WI38 (cell line): ENCODE measurements at regions not wholly inside any gene's neighbourhood (a gene's known extent, or its start where the extent isn't known, plus 50 kb on each side); places are given as distances from the start of the nearest gene placed in this dataset.

ENCODE experiments used
- H3K4me3 ChIP-seq: 2 replicates; pipeline ENCODE4 v1.5.1; 2011; ENCODE audit warnings: low read depth, mild to moderate bottlenecking, control low read depth, low read length
- TF ChIP-seq, protein P1 (sequence below): IDR thresholded peaks from 2 replicates; pipeline ENCODE4 v1.5.1; 2012; ENCODE audit warnings: low read depth, mild to moderate bottlenecking, control low read depth, low read length

- H3K4me3 ChIP-seq: no peak overlapping the region
- TF ChIP-seq, protein P1, sequence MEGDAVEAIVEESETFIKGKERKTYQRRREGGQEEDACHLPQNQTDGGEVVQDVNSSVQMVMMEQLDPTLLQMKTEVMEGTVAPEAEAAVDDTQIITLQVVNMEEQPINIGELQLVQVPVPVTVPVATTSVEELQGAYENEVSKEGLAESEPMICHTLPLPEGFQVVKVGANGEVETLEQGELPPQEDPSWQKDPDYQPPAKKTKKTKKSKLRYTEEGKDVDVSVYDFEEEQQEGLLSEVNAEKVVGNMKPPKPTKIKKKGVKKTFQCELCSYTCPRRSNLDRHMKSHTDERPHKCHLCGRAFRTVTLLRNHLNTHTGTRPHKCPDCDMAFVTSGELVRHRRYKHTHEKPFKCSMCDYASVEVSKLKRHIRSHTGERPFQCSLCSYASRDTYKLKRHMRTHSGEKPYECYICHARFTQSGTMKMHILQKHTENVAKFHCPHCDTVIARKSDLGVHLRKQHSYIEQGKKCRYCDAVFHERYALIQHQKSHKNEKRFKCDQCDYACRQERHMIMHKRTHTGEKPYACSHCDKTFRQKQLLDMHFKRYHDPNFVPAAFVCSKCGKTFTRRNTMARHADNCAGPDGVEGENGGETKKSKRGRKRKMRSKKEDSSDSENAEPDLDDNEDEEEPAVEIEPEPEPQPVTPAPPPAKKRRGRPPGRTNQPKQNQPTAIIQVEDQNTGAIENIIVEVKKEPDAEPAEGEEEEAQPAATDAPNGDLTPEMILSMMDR: no peak
Observed at GRCh38 chr13:62706048-62706447, 1290.4 kb upstream of the PCDH20 start.

- TF ChIP-seq, protein P1: no peak
- no peak overlapping the region for H3K4me3 ChIP-seq
Observed at GRCh38 chr13:62704875-62705274, 1289.2 kb upstream of the PCDH20 start.

DNA sequence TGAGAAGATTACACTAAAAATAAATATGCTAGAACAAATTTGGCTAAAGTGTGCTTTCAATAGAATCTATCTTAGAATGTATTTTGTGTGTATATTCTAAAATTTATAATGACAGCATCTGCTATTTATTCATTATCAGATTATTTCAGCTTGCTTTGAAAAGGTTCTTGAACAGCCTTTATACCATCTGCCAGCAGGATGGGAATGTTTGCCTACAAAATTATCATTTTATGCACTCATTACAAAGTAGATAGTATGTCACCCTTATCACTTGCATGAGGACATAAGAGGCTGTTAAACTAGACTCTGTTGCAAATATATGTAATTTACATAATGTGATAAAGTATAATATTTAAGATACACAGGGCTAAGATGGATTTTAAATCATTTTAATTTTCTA, 1286.9 kb upstream of the PCDH20 start:
- H3K4me3 ChIP-seq: no peak overlapping the region
- TF ChIP-seq, protein P1: no peak

DNA sequence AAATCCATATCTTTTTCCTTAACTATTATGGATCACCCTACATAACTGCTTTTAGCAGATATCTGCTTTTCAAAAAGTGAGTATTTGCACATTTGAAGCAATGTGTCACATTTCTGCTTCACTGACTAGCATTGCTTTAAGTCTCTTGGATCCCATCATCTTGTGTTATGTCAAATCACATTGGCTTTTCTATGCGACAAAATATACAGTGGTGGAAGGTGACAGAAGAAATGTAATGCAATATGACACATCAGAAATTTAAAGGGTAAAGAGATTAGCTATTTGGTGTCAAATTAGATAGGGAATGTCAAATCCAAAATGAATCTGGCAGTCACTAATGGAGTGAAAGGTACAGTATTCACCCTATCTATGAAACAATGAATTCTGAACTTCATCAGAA, 1282.1 kb upstream of the PCDH20 start:
- no peak overlapping the region for H3K4me3 ChIP-seq
- TF ChIP-seq, protein P1: no peak

- no peak overlapping the region for H3K4me3 ChIP-seq
- TF ChIP-seq, protein P1: no peak
Observed at GRCh38 chr13:62696490-62696889, 1280.8 kb upstream of the PCDH20 start.

GRCh38 chr13:62687732-62688131, 1272.1 kb upstream of the PCDH20 start:
- H3K4me3 ChIP-seq: no peak overlapping the region
- TF ChIP-seq, protein P1: no peak

DNA sequence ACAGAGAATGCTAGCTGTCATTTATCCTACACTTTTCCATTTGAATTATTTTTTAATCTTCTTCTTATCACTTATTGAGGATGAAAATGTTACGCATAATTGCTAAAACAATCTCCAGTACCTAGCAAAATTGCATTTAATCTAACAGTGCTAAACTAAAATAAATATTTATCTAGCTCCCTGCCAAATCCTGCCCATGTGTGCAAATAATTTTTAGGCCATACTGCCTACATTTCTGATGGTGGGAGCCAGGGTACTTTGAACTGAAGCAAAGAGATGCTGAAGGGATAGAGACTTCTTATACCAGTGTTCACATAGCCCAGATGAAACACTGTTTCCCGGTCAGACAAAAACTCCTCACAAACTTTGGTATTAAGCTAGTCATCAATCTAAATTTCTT, 1268.7 kb upstream of the PCDH20 start:
- no peak overlapping the region for H3K4me3 ChIP-seq
- TF ChIP-seq, protein P1: no peak
